Breast epithelium (tissue), 4 donors: ENCODE measurements at regions not wholly inside any gene's neighbourhood (a gene's known extent, or its start where the extent isn't known, plus 50 kb on each side); places are given as distances from the start of the nearest gene placed in this dataset.

Source experiments
- DNase-seq, 2 donors: peaks; one replicate each; pipeline ENCODE4 v3.0.0-alpha.2; 2019; ENCODE audit warnings: low spot score in 2 of 2
- H3K27ac ChIP-seq, 2 donors: fragments of 200-600 bp; sonication (generic) in 1 of 2; one replicate each; pipeline ENCODE4 v1.5.1; 2016 to 2019; ENCODE audit warnings: mild to moderate bottlenecking in 1 of 2
- H3K27me3 ChIP-seq, 2 donors: fragments of 200-600 bp; sonication (generic) in 1 of 2; one replicate each; pipeline versions ENCODE4 v1.5.1 to v1.6.0; 2017 to 2019; ENCODE audit warnings: control low read depth in 1 of 2, mild to moderate bottlenecking in 1 of 2
- H3K36me3 ChIP-seq: fragments of 200-600 bp; one replicate; pipeline ENCODE4 v1.5.1; 2019
- H3K4me1 ChIP-seq, 2 donors: fragments of 200-600 bp; sonication (generic); one replicate each; pipeline ENCODE4 v1.5.1; 2016 to 2019; ENCODE audit warnings: control low read depth in 1 of 2
- H3K4me3 ChIP-seq, 3 donors: fragments of 200-600 bp; sonication (generic); 1 replicate in 2 of 3; 2 replicates in 1 of 3; pipeline ENCODE4 v1.5.1; 2016 to 2019; ENCODE audit warnings: mild to moderate bottlenecking in 3 of 3, moderate library complexity in 2 of 3
- H3K9me3 ChIP-seq, 2 donors: fragments of 200-600 bp; sonication (generic) in 1 of 2; one replicate each; pipeline ENCODE4 v1.5.1; 2016 to 2019; ENCODE audit warnings: control low read depth in 1 of 2
- CTCF ChIP-seq, 3 donors: fragments of 450-650 bp; IDR thresholded peaks; one replicate each; pipeline ENCODE4 v1.5.1; 2016 to 2017; ENCODE audit warnings: antibody characterized with exemption in 3 of 3, mild to moderate bottlenecking in 3 of 3, moderate library complexity in 3 of 3
- POLR2A ChIP-seq: fragments of 450-650 bp; IDR thresholded peaks from one replicate; pipeline ENCODE4 v1.6.1; 2016; ENCODE audit warnings: antibody characterized with exemption, mild to moderate bottlenecking, moderate library complexity
- POLR2AphosphoS5 ChIP-seq, 3 donors: sonication (generic); formaldehyde crosslinking; IDR thresholded peaks; one replicate each; pipeline ENCODE4 v1.6.1; 2017; ENCODE audit warnings: antibody characterized with exemption in 3 of 3
- intact Hi-C: fragments of 100-400 bp; cut with DNase I; formaldehyde crosslinking; loops from one replicate; pipeline ENCODE4 v1.15.1; 2023; ENCODE audit warnings: low total_unique reads

DNA sequence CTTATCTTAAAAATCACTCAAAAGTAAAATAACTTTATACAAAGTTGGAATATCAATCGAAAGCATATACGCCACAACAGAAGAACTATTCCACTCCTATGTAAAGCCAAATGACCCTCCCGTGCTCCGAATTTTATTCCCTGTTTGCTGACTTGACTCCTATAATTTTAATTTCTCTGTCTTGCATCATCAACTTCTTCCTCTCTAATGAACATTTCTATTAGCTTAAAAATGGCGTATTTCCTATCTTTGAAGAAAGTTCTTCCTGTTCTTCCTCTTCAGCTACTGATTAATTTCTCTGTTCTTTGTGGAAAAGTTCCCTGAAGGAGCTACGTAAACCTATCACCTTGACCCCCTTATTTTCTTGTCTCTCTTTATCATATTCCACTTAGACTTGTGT lies 389.3 kb downstream of the LMO7 start:
- intact Hi-C loops, result no loop called here
- no peaks in the 10 kb centered on the region for H3K36me3 ChIP-seq
- TF ChIP-seq POLR2AphosphoS5 (IDR thresholded peaks at IDR 0.05) (no peak), CTCF (IDR thresholded peaks at IDR 0.05) (no peak), POLR2A (no peak)
- no peaks in the 10 kb centered on the region for H3K9me3 ChIP-seq
- H3K4me3 ChIP-seq, result no peak overlapping the region
- H3K27me3 ChIP-seq, result no peaks in the 10 kb centered on the region
- H3K27ac ChIP-seq, result no peak overlapping the region
- DNase-seq, result no peak
- H3K4me1 ChIP-seq, result no peaks in the 10 kb centered on the region

- intact Hi-C loops, result no loop called here
- Histone ChIP-seq H3K9me3 (no peaks in the 10 kb centered on the region), H3K36me3 (no peaks in the 10 kb centered on the region), H3K27me3 (no peaks in the 10 kb centered on the region), H3K27ac (no peak overlapping the region), H3K4me1 (no peaks in the 10 kb centered on the region), H3K4me3 (no peak overlapping the region)
- TF ChIP-seq POLR2A, result no peak
- TF ChIP-seq POLR2AphosphoS5 (IDR thresholded peaks at IDR 0.05), result no peak
- TF ChIP-seq CTCF (IDR thresholded peaks at IDR 0.05), result no peak
- no peak for DNase-seq
Measured at GRCh38 chr13:76024151-76024550, 388.0 kb downstream of the LMO7 start.

- TF ChIP-seq POLR2A (no peak), POLR2AphosphoS5 (IDR thresholded peaks at IDR 0.05) (no peak), CTCF (IDR thresholded peaks at IDR 0.05) (no peak)
- Histone ChIP-seq H3K27ac (no peak overlapping the region), H3K27me3 (no peaks in the 10 kb centered on the region), H3K9me3 (no peaks in the 10 kb centered on the region), H3K36me3 (no peaks in the 10 kb centered on the region), H3K4me1 (no peaks in the 10 kb centered on the region), H3K4me3 (no peak overlapping the region)
- intact Hi-C loops, result no loop called here
- no peak for DNase-seq
Measured at GRCh38 chr13:76023652-76024051, 387.5 kb downstream of the LMO7 start.

DNA sequence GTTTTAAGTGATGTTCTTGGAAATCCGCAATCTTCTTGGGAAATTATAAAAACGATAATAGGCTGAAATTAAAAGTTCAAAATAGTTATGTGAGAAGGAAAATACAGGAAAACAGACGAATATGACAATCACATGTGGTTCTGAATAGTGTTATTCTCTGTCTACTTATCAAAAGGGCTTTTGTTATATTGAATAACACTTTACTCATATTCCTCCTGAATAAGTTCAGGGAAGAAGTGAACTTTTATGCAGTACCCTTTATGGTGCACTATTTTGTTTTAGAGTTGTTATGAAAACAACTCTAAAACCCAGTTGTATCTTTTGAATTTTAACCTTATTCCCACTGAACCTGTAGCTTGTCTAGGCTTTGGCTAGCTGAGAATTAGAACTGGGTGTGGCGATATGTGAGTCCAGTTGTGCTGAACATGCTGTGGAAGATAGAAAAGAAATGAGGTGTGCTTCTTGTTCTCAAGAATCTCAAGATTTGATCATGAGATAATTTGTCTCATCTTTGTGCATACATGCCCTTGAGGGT lies 384.4 kb downstream of the LMO7 start:
- Histone ChIP-seq H3K27me3 (no peaks in the 10 kb centered on the region), H3K4me3 (no peak overlapping the region), H3K36me3 (no peaks in the 10 kb centered on the region), H3K27ac (no peak overlapping the region), H3K4me1 (no peaks in the 10 kb centered on the region), H3K9me3 (no peaks in the 10 kb centered on the region)
- DNase-seq, result no peak
- intact Hi-C loops, result no loop called here
- TF ChIP-seq POLR2A (no peak), POLR2AphosphoS5 (IDR thresholded peaks at IDR 0.05) (no peak), CTCF (IDR thresholded peaks at IDR 0.05) (no peak)

GRCh38 chr13:76019421-76020044 lies 383.4 kb downstream of the LMO7 start:
- intact Hi-C loops, result no loop called here
- TF ChIP-seq POLR2A (no peak), CTCF (IDR thresholded peaks at IDR 0.05) (no peak), POLR2AphosphoS5 (IDR thresholded peaks at IDR 0.05) (no peak)
- DNase-seq, result no peak
- no peak overlapping the region for H3K27ac ChIP-seq
- H3K36me3 ChIP-seq, result no peaks in the 10 kb centered on the region
- H3K27me3 ChIP-seq, result no peaks in the 10 kb centered on the region
- no peak overlapping the region for H3K4me3 ChIP-seq
- H3K9me3 ChIP-seq, result no peaks in the 10 kb centered on the region
- H3K4me1 ChIP-seq, result no peaks in the 10 kb centered on the region
